SK-N-SH treated with all-trans-retinoic acid at 6 μM for 48 hours (cell line): ENCODE measurements at regions not wholly inside any gene's neighbourhood (a gene's known extent, or its start where the extent isn't known, plus 50 kb on each side); places are given as distances from the start of the nearest gene placed in this dataset.
A peak's percentile ranks its signal among the peaks of the same experiment; 100 is the strongest.
"Not testable (repeated sequence)": the region's sequence is repeated elsewhere in the genome, so short reads cannot be mapped to it uniquely, and the experiment has no call there.

Experiments used
- ATAC-seq: fragments of 200-7000 bp; cut with Tn5 transposase; 3 replicates; pipeline ENCODE4 v1.9.1; 2020; ENCODE audit warnings: mild to moderate bottlenecking, moderate library complexity
- ARNTL ChIP-seq: fragments of 450-650 bp; formaldehyde crosslinking; IDR thresholded peaks from 2 replicates; pipeline ENCODE4 v1.5.0; 2020; ENCODE audit warnings: low read depth, mild to moderate bottlenecking, moderate library complexity, borderline replicate concordance
- BACH2 ChIP-seq: fragments of 250-450 bp; sonication (Bioruptor Pico); IDR thresholded peaks from 2 replicates; pipeline ENCODE4 v1.9.0; 2021; ENCODE audit warnings: mild to moderate bottlenecking, borderline replicate concordance
- CREB5 ChIP-seq: fragments of 250-450 bp; sonication (Bioruptor Pico); IDR thresholded peaks from 2 replicates; pipeline ENCODE4 v1.5.1; 2020; ENCODE audit warnings: low read depth, mild to moderate bottlenecking, moderate library complexity
- CSRNP3 ChIP-seq: fragments of 250-450 bp; sonication (Bioruptor Pico); IDR thresholded peaks from 2 replicates; pipeline ENCODE4 v1.5.1; 2021; ENCODE audit warnings: mild to moderate bottlenecking, moderate library complexity
- ESRRG ChIP-seq: fragments of 250-450 bp; sonication (Bioruptor Pico); IDR thresholded peaks from 2 replicates; pipeline ENCODE4 v1.6.1; 2021; ENCODE audit warnings: mild to moderate bottlenecking
- GLIS3 ChIP-seq: fragments of 250-450 bp; sonication (Bioruptor Pico); IDR thresholded peaks from 2 replicates; pipeline ENCODE4 v1.5.0; 2020; ENCODE audit warnings: mild to moderate bottlenecking, moderate library complexity
- ISL1 ChIP-seq: fragments of 250-450 bp; sonication (Bioruptor Pico); IDR thresholded peaks from 2 replicates; pipeline ENCODE4 v2.1.2; 2022; ENCODE audit warnings: mild to moderate bottlenecking, moderate library complexity
- OSR1 ChIP-seq: fragments of 250-450 bp; sonication (Bioruptor Pico); IDR thresholded peaks from 2 replicates; pipeline ENCODE4 v1.8.0; 2022; ENCODE audit warnings: moderate library complexity, mild to moderate bottlenecking, inconsistent platforms
- PATZ1 ChIP-seq: fragments of 250-450 bp; sonication (Bioruptor Pico); IDR thresholded peaks from 2 replicates; pipeline ENCODE4 v1.8.0; 2020; ENCODE audit warnings: mild to moderate bottlenecking, moderate library complexity, borderline replicate concordance
- POU6F1 ChIP-seq: fragments of 250-450 bp; sonication (Bioruptor Pico); IDR thresholded peaks from 2 replicates; pipeline ENCODE4 v1.8.0; 2021; ENCODE audit warnings: low read depth, mild to moderate bottlenecking, moderate library complexity, borderline replicate concordance
- PPARA ChIP-seq: fragments of 250-450 bp; sonication (Bioruptor Pico); IDR thresholded peaks from 2 replicates; pipeline ENCODE4 v1.5.0; 2020; ENCODE audit warnings: mild to moderate bottlenecking, borderline replicate concordance
- SNAI2 ChIP-seq: fragments of 250-450 bp; sonication (Bioruptor Pico); IDR thresholded peaks from 2 replicates; pipeline ENCODE4 v1.5.0; 2020; ENCODE audit warnings: mild to moderate bottlenecking, moderate library complexity
- TCF4 ChIP-seq: fragments of 250-450 bp; sonication (Bioruptor Pico); IDR thresholded peaks from 2 replicates; pipeline ENCODE4 v1.8.0; 2021; ENCODE audit warnings: mild to moderate bottlenecking, moderate library complexity, borderline replicate concordance
- TOX ChIP-seq: fragments of 250-450 bp; sonication (Bioruptor Pico); IDR thresholded peaks from 2 replicates; pipeline ENCODE4 v1.8.0; 2021; ENCODE audit warnings: mild to moderate bottlenecking, moderate library complexity, borderline replicate concordance
- TSHZ2 ChIP-seq: fragments of 250-450 bp; sonication (Bioruptor Pico); IDR thresholded peaks from 2 replicates; pipeline ENCODE4 v1.5.0; 2020; ENCODE audit warnings: mild to moderate bottlenecking, moderate library complexity
- ZC3H10 ChIP-seq: fragments of 250-450 bp; sonication (Bioruptor Pico); IDR thresholded peaks from 2 replicates; pipeline ENCODE4 v1.5.1; 2021; ENCODE audit warnings: mild to moderate bottlenecking, moderate library complexity
- ZFP3 ChIP-seq: fragments of 250-450 bp; sonication (Bioruptor Pico); IDR thresholded peaks from 2 replicates; pipeline ENCODE4 v1.5.0; 2020; ENCODE audit warnings: mild to moderate bottlenecking, moderate library complexity
- ZFP30 ChIP-seq: fragments of 450-650 bp; formaldehyde crosslinking; IDR thresholded peaks from 2 replicates; pipeline ENCODE4 v1.5.0; 2022; ENCODE audit warnings: mild to moderate bottlenecking, moderate library complexity
- ZNF565 ChIP-seq: fragments of 450-650 bp; formaldehyde crosslinking; conservative IDR thresholded peaks from 2 replicates; pipeline ENCODE4 v1.5.0; 2020; ENCODE audit warnings: low read depth, mild to moderate bottlenecking, moderate library complexity
- ZNF70 ChIP-seq: fragments of 450-650 bp; formaldehyde crosslinking; IDR thresholded peaks from 2 replicates; pipeline ENCODE4 v1.5.0; 2020; ENCODE audit warnings: mild to moderate bottlenecking, moderate library complexity
- ZNF8 ChIP-seq: fragments of 450-650 bp; formaldehyde crosslinking; IDR thresholded peaks from 2 replicates; pipeline ENCODE4 v1.5.0; 2020; ENCODE audit warnings: mild to moderate bottlenecking, moderate library complexity

GRCh38 chr5:63201738-63202137, 623.1 kb downstream of the LRRC70 start:
- ATAC-seq: peak; percentile 53; the same call in 1 of the 3 replicates
- TF ChIP-seq ISL1 (CRISPR knock-in tag): peak; percentile 84
- TF ChIP-seq GLIS3: no peak
- no peak for TF ChIP-seq PPARA
- no peak for TF ChIP-seq ESRRG (CRISPR knock-in tag)
- no peak for TF ChIP-seq TOX (CRISPR knock-in tag)

- no peak for ATAC-seq
- no peak for TF ChIP-seq ZNF70 (CRISPR knock-in tag)
- TF ChIP-seq CSRNP3: no peak
- no peak for TF ChIP-seq TCF4 (CRISPR knock-in tag)
- TF ChIP-seq TSHZ2: no peak
- TF ChIP-seq ZC3H10 (CRISPR knock-in tag): no peak
- no peak for TF ChIP-seq ZNF8 (CRISPR knock-in tag)
- TF ChIP-seq OSR1: no peak
- TF ChIP-seq ZFP3 (CRISPR knock-in tag): no peak
- TF ChIP-seq, all 23 proteins: peak for 0
Measured at GRCh38 chr5:63194126-63194525, 615.5 kb downstream of the LRRC70 start.

GRCh38 chr5:63180190-63180589, 601.6 kb downstream of the LRRC70 start:
- ATAC-seq: not testable (repeated sequence)

GRCh38 chr5:63175850-63176249, 597.2 kb downstream of the LRRC70 start:
- TF ChIP-seq ZNF70 (CRISPR knock-in tag) (no peak), POU6F1 (no peak), CSRNP3 (no peak)
- no peak for ATAC-seq

- ATAC-seq: no peak
- TF ChIP-seq PPARA (no peak), OSR1 (no peak)
Measured at GRCh38 chr5:63170486-63170885, 591.9 kb downstream of the LRRC70 start.

GRCh38 chr5:63164838-63165535, 586.4 kb downstream of the LRRC70 start:
- no peak for ATAC-seq
- TF ChIP-seq ZNF565: no peak
- TF ChIP-seq ZFP30 (CRISPR knock-in tag): no peak
- TF ChIP-seq PPARA: no peak
- no peak for TF ChIP-seq GLIS3
- no peak for TF ChIP-seq POU6F1
- TF ChIP-seq CREB5 (CRISPR knock-in tag): no peak
- TF ChIP-seq ESRRG (CRISPR knock-in tag): no peak
- TF ChIP-seq ISL1 (CRISPR knock-in tag): no peak
- no peak for TF ChIP-seq ARNTL
- no peak for TF ChIP-seq SNAI2
- no peak for TF ChIP-seq ZC3H10 (CRISPR knock-in tag)
- TF ChIP-seq TCF4 (CRISPR knock-in tag): no peak
- TF ChIP-seq BACH2 (CRISPR knock-in tag): no peak
- no peak for TF ChIP-seq PATZ1 (CRISPR knock-in tag)
